OCI-M1 (cell line): ENCODE measurements at regions not wholly inside any gene's neighbourhood (a gene's known extent, or its start where the extent isn't known, plus 50 kb on each side); places are given as distances from the start of the nearest gene placed in this dataset.

Experiments used
- DNase-seq: peaks from one replicate; lab custom pipeline; 2025; lab: John Stamatoyannopoulos, UW

DNA sequence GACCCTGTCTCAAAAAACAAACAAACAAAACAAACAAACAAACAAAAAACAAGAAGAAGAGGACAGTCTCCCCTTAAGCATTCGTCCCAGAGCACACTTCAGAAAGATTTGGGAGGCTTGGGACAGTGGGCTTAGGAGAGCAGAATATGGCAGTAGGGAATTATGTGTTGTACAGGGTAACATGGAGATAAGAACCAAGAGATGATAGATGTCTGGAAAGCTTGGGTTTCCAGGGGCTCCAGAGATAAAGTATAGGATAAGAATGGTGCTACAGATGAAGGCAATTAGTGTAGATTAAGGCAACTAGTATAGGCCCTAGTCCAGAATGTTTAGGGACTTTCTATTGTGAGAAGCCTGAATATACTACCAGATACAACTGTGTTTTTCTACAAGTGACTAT lies 934.9 kb upstream of the AUTS2 start:
- no peak for DNase-seq

GRCh38 chr7:68671046-68671445 lies 927.2 kb upstream of the AUTS2 start:
- DNase-seq = no peak

- no peak for DNase-seq
Measured at GRCh38 chr7:68671671-68672070, 926.6 kb upstream of the AUTS2 start.

DNA sequence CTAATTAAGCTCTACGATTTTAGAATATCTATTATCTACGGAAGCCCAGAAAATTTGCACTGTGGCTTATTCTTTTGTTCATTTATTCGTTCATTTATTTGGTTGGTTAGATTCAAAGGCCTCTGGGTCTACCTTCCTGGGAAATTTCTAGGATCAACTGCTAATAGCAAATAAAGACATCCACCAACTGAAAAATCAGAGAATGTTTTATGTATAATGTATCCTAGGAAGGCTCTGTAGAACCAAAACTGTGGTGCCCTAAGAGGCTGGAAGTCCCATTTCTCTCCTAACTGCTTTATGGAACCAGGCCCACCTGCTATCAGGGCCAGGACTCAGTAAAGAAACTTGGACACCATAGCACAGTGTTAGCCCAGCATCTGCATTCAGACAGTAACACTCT lies 923.4 kb upstream of the AUTS2 start:
- no peak for DNase-seq

DNA sequence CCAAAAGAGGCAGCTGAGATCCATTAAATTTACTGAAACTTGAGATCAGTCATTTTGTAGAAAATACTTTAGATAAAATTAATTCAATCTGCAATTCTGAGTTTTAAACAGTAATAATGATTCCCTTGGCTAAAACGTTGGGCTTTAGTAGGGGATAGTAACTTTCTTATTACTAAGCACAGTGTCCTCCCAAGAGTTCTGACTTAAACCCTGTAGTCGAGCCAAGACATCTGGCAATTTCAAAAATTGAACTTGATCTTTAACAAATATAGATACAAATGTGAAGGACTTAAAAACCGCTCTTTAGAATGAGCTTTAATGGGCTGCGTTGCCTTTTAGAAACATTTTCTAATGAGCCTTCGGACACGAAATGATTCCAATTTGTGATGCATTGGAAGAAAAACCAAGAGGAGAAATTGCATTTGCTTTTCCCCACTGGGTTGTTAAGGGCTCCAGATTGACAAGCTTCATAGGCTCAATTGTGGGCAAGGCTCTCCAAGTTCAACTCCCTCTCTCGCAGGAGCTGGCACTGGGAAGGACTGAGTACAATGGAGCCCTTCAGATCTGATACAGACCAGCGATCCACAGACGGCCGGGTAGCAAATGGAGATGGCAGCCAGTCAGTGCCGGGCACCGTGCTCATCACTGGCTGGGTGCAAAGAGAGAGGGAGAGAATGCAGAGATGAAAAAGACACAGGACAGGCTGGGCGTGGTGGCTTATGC lies 921.3 kb upstream of the AUTS2 start:
- no peak for DNase-seq

GRCh38 chr7:68678196-68678595 lies 920.1 kb upstream of the AUTS2 start:
- DNase-seq = no peak

DNA sequence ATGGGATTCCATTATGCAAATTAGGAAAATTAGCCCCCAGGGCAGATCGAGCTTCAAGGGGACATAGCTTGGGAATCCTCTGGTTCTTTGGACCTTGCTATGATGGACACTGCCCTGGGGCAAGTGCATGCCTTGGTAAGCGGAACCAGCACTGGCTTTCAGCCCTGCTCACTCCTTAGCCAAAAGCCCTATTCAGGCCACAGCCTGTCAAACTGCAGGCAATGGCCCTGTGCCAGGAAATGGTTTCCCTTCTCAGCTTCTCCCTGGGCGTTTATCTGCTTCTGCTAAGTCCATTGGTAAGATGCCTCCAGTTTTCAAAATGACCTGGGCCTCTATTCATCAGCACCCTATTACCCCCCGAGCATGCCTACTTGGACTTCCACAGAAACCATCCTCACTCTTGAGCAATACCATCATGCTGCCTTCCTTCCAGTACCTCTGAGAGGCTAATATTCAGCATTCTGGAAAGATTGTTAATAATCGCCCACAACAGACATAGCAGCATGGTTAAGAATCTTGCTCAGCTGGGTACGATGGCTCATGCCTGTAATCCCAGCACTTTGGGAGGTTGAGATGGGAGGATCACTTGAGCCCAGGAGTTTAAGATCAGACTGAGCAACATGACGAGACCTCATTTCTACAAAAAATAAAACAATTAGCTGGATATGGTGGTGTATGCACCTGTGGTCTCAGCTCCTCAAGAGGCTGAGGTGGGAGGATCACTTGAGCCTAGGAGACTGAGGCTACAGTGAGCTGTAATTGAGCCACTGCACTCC lies 918.6 kb upstream of the AUTS2 start:
- DNase-seq = no peak

- DNase-seq = no peak
Measured at GRCh38 chr7:68680235-68680872, 917.9 kb upstream of the AUTS2 start.

- no peak for DNase-seq
Measured at GRCh38 chr7:68682910-68683309, 915.4 kb upstream of the AUTS2 start.

GRCh38 chr7:68684246-68684839 lies 913.9 kb upstream of the AUTS2 start:
- no peak for DNase-seq

- DNase-seq = no peak
Measured at GRCh38 chr7:68684996-68685395, 913.3 kb upstream of the AUTS2 start.

GRCh38 chr7:68688416-68689086 lies 909.7 kb upstream of the AUTS2 start:
- DNase-seq = no peak

GRCh38 chr7:68689087-68689433 lies 909.2 kb upstream of the AUTS2 start:
- no peak for DNase-seq

DNA sequence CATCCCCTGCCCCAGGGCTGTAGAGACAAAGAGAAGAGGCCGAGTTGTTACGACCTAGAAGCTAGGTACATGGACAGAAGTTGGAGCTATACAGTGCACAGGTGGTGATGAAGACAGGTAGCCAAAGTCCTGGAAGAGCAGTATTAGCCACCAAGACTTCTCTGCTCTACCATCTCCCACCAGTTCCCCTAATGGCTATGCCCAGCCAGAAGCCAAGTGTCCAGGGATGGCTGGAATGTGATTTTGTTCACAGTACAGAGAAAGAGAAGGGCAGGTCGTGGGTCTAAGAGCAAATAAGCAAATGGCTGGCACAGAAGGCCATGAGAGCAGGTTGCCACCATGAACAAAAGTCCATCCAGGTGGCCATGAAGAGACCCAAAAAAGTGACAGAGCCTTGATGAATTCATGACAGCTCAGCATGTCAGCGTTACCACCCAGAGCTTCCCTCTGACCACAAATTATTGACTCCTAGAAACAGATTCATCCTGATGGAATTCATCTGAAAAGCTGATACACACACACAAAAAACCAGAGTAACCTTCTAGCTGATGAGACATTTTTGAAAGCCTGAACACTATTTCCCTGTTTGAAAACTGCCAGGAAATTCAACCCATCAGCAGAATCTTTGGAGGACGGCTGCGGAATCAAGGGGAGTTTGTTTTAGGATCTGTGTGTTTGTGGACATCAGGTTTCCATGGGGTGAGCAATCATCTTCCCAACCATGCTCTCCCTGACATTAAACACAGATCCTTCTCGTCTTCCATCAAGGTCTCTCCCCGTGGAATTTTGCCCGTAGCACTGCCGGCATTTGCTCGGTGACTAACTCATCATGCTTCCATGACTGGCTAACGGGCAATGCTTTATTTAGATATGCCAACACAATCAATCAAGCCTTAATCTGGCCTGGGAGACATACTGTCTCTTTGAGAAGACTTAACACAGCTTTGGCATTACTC lies 906.7 kb upstream of the AUTS2 start:
- DNase-seq = no peak

- DNase-seq = no peak
Measured at GRCh38 chr7:68692511-68692910, 905.8 kb upstream of the AUTS2 start.

GRCh38 chr7:68694656-68695055 lies 903.6 kb upstream of the AUTS2 start:
- DNase-seq = no peak

GRCh38 chr7:68697796-68698280 lies 900.4 kb upstream of the AUTS2 start:
- no peak for DNase-seq

DNA sequence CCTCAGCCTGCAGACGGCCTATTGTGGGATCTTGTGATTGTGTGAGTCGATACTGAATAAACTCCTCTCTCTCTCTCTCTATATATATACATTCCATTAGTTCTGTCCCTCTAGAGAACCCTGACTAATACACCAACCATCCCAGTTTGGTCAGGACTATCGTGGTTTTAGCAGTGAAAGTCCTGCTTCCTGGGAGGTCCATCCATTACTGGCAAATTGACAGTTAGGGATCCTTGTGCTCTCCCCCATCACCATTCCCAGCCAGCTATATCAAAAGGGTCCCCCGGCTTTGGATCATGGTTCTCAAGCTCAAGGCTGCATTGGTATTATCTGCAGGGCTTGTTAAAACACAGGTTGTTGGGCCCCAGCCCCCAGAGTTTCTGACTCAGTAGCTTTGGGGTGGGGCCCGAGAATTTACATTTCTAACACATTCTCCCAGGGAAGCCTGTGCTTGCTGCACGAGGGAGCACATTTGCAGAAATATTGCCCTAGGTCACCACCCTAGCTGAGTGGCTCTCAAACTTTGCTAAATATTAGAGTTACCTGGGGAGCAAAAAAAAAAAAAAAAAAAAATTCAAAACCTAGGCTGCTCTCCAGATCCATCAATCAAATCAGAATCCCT lies 899.1 kb upstream of the AUTS2 start:
- no peak for DNase-seq

- DNase-seq = no peak
Measured at GRCh38 chr7:68700414-68700813, 897.9 kb upstream of the AUTS2 start.

DNA sequence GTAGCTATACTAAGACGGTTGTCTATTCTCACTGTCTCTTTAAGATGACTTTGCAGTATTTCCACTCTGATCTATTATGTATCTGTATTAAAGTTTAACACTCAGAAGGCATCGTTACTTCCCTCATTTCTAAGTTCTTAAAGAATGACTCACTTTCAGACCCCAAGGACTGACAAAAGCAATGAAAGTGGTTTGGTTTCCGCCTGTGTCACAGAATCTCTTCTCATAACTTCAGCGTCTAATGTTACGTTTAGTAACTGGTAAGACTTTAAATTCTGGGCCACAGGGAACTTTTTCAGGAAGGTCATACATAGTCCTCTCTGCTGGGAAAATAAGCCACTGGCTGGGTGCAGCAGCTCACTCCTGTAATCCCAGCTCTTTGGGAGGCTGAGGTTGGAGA lies 892.0 kb upstream of the AUTS2 start:
- no peak for DNase-seq

DNA sequence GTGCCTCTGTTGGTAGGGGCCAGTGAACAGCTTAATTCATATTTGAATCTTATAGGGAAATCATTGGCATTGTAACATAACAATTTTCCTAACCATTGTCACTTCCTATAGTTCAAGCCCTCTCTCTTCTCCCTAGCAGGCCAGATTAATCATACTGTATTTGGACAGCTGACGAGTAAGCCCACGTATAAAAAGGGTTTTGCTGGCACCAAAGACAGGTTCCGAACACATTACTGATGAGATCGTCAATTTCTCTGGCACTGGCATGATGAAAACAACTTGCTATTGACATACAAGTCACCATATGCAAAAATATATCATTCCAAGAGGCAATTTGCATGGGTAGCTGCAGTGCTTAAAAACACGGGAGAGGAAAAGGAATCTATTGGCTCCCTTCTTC lies 891.1 kb upstream of the AUTS2 start:
- no peak for DNase-seq
